HL-60 (cell line): ENCODE measurements at regions not wholly inside any gene's neighbourhood (a gene's known extent, or its start where the extent isn't known, plus 50 kb on each side); places are given as distances from the start of the nearest gene placed in this dataset.

Experiments
- POLR2AphosphoS5 ChIP-seq: IDR thresholded peaks from 2 replicates; pipeline ENCODE4 v1.6.1; 2012; ENCODE audit warnings: low read depth
- TF ChIP-seq, protein P1 (sequence below): IDR thresholded peaks from one replicate; pipeline ENCODE4 v1.5.1; 2011; ENCODE audit warnings: low read length, control low read depth, inconsistent platforms; ENCODE audit not compliant: insufficient read depth
- TF ChIP-seq, protein P2 (sequence below): IDR thresholded peaks from 2 replicates; pipeline ENCODE4 v1.6.1; 2012; ENCODE audit warnings: low read depth; ENCODE audit not compliant: insufficient replicate concordance

DNA sequence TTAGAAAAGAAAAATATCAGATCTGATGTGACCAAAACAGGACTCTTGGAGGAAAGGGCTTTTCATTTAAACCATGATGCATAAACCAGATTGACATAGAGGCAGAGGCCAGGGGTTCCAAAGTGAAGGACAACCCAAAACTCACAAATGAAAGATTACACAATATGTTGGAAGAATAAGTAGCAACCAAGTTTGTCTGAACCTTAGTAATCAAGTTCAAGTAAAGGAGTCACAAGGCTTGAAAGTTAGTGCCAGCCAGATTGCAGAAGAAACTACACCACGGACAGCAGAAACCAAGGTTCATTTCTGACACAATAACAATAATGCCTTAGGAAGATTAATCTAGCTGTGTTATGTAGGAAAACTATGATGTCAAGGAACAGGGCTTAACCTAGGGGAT lies 124.6 kb downstream of the ZC3H11B start:
- TF ChIP-seq, protein P1, sequence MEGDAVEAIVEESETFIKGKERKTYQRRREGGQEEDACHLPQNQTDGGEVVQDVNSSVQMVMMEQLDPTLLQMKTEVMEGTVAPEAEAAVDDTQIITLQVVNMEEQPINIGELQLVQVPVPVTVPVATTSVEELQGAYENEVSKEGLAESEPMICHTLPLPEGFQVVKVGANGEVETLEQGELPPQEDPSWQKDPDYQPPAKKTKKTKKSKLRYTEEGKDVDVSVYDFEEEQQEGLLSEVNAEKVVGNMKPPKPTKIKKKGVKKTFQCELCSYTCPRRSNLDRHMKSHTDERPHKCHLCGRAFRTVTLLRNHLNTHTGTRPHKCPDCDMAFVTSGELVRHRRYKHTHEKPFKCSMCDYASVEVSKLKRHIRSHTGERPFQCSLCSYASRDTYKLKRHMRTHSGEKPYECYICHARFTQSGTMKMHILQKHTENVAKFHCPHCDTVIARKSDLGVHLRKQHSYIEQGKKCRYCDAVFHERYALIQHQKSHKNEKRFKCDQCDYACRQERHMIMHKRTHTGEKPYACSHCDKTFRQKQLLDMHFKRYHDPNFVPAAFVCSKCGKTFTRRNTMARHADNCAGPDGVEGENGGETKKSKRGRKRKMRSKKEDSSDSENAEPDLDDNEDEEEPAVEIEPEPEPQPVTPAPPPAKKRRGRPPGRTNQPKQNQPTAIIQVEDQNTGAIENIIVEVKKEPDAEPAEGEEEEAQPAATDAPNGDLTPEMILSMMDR, result no peak
- TF ChIP-seq POLR2AphosphoS5, result no peak
- TF ChIP-seq, protein P2, sequence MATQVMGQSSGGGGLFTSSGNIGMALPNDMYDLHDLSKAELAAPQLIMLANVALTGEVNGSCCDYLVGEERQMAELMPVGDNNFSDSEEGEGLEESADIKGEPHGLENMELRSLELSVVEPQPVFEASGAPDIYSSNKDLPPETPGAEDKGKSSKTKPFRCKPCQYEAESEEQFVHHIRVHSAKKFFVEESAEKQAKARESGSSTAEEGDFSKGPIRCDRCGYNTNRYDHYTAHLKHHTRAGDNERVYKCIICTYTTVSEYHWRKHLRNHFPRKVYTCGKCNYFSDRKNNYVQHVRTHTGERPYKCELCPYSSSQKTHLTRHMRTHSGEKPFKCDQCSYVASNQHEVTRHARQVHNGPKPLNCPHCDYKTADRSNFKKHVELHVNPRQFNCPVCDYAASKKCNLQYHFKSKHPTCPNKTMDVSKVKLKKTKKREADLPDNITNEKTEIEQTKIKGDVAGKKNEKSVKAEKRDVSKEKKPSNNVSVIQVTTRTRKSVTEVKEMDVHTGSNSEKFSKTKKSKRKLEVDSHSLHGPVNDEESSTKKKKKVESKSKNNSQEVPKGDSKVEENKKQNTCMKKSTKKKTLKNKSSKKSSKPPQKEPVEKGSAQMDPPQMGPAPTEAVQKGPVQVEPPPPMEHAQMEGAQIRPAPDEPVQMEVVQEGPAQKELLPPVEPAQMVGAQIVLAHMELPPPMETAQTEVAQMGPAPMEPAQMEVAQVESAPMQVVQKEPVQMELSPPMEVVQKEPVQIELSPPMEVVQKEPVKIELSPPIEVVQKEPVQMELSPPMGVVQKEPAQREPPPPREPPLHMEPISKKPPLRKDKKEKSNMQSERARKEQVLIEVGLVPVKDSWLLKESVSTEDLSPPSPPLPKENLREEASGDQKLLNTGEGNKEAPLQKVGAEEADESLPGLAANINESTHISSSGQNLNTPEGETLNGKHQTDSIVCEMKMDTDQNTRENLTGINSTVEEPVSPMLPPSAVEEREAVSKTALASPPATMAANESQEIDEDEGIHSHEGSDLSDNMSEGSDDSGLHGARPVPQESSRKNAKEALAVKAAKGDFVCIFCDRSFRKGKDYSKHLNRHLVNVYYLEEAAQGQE, result no peak
